ENCODE measurements at regions not wholly inside any gene's neighbourhood (a gene's known extent, or its start where the extent isn't known, plus 50 kb on each side); places are given as distances from the start of the nearest gene placed in this dataset.

GRCh38 chr14:87725318-87725717 lies 267.7 kb downstream of the GALC start:
- Histone ChIP-seq H3K36me3 (ENCODE audit: control insufficient read depth, insufficient read depth, low read length) (no peaks in the 10 kb centered on the region), H3K4me3 (ENCODE audit: low read depth, low read length) (no peak overlapping the region), H3K27me3 (ENCODE audit: control insufficient read depth, insufficient read depth, low read length) (no peaks in the 10 kb centered on the region)
- no peak for DNase-seq (ENCODE audit: low read depth)
- TF ChIP-seq CTCF (IDR thresholded peaks at IDR 0.05; ENCODE audit: insufficient read depth, low read length, poor library complexity, severe bottlenecking), result no peak

- Histone ChIP-seq H3K27me3 (ENCODE audit: control insufficient read depth, insufficient read depth, low read length) (no peaks in the 10 kb centered on the region), H3K36me3 (ENCODE audit: control insufficient read depth, insufficient read depth, low read length) (no peaks in the 10 kb centered on the region), H3K4me3 (ENCODE audit: low read depth, low read length) (no peak overlapping the region)
- peak; percentile 14 for TF ChIP-seq CTCF (IDR thresholded peaks at IDR 0.05; ENCODE audit: insufficient read depth, low read length, poor library complexity, severe bottlenecking)
- DNase-seq (ENCODE audit: low read depth), result no peak
These were observed 280.4 kb downstream of the GALC start for GRCh38 chr14:87712396-87713090.

GRCh38 chr14:87705439-87705896 lies 287.5 kb downstream of the GALC start:
- peak; percentile 16 for DNase-seq (ENCODE audit: low read depth)

GRCh38 chr14:87698481-87698880 lies 294.5 kb downstream of the GALC start:
- Histone ChIP-seq H3K27me3 (ENCODE audit: control insufficient read depth, insufficient read depth, low read length) (no peaks in the 10 kb centered on the region), H3K36me3 (ENCODE audit: control insufficient read depth, insufficient read depth, low read length) (no peaks in the 10 kb centered on the region), H3K4me3 (ENCODE audit: low read depth, low read length) (no peak overlapping the region)
- TF ChIP-seq CTCF (IDR thresholded peaks at IDR 0.05; ENCODE audit: insufficient read depth, low read length, poor library complexity, severe bottlenecking), result no peak
- peak; percentile 10 for DNase-seq (ENCODE audit: low read depth)

More at GRCh38 chr14:87705439-87705896, 287.5 kb downstream of the GALC start:
- TF ChIP-seq CTCF (IDR thresholded peaks at IDR 0.05; ENCODE audit: insufficient read depth, low read length, poor library complexity, severe bottlenecking), result no peak
- Histone ChIP-seq H3K27me3 (ENCODE audit: control insufficient read depth, insufficient read depth, low read length) (no peaks in the 10 kb centered on the region), H3K36me3 (ENCODE audit: control insufficient read depth, insufficient read depth, low read length) (no peaks in the 10 kb centered on the region), H3K4me3 (ENCODE audit: low read depth, low read length) (no peak overlapping the region)

- no peak overlapping the region for H3K4me3 ChIP-seq (ENCODE audit: low read depth, low read length)
- no peak for DNase-seq (ENCODE audit: low read depth)
- no peaks in the 10 kb centered on the region for H3K27me3 ChIP-seq (ENCODE audit: control insufficient read depth, insufficient read depth, low read length)
- no peak for TF ChIP-seq CTCF (IDR thresholded peaks at IDR 0.05; ENCODE audit: insufficient read depth, low read length, poor library complexity, severe bottlenecking)
- H3K36me3 ChIP-seq (ENCODE audit: control insufficient read depth, insufficient read depth, low read length), result no peaks in the 10 kb centered on the region
These were observed 296.5 kb downstream of the GALC start for GRCh38 chr14:87696485-87696884.

Measured in kidney epithelial cell (primary cell).